Stimulated activated CD8-positive, alpha-beta memory T cell treated with anti-CD3 and anti-CD28 coated beads, Interleukin-12 subunit alpha, Interleukin-12 subunit beta, amount 100 ng/mL, for 24 hours (primary cell): ENCODE measurements at regions not wholly inside any gene's neighbourhood (a gene's known extent, or its start where the extent isn't known, plus 50 kb on each side); places are given as distances from the start of the nearest gene placed in this dataset.
A peak's percentile ranks its signal among the peaks of the same experiment; 100 is the strongest.
"Not testable (repeated sequence)": the region's sequence is repeated elsewhere in the genome, so short reads cannot be mapped to it uniquely, and the experiment has no call there.

Source experiments
- DNase-seq: peaks from one replicate; pipeline ENCODE4 v3.0.0-alpha.2; 2020; ENCODE audit errors: extremely low read depth

- DNase-seq, result no peak
These were observed 363.3 kb downstream of the TYW1 start for GRCh38 chr7:67359900-67360299.

DNA sequence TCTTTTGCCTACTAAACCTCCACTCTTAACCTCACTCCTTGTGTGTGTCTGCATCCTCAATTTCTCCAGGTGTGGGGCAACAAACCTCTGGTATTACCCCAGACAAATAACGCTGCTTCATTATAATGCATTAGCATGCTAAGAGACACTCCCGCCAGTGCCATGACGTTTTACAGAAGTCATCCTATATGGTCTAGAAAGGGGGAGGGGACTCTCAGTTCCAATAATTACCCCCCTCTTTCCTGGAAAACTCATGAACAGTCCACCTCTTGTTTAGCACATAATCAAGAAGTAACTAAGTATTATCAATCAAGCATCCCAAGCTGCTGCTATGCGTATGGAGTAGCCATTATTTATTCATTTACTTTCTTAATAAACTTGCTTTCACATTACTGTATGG, 364.5 kb downstream of the TYW1 start:
- DNase-seq, result no peak

DNA sequence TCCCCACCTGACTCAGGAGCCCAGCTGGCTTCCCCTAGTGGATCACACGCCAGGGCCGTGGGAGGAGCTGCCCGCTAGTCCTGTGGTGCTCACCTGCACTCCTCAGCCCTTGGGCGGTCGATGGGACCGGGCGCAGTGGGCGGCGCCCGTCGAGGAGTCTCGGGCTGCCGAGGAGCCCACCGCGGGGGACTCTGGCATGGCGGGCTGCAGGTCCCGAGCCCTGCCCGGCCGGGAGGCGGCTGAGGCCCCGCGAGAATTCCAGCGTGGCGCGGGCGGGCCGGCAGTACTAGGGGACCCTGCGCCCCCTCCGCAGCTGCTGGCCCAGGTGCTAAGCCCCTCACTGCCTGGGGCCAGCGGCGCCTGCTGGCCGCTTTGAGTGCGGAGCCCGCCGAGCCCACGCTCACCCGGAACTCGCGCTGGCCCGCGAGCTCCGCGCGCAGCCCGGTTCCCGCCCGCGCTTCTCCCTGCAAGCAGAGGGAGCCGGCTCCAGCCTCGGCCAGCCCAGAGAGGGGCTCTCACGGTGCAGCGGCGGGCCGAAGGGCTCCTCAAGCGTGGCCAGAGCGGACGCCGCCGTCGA, 367.9 kb downstream of the TYW1 start:
- DNase-seq, result no peak

- no peak for DNase-seq
These were observed 375.0 kb downstream of the TYW1 start for GRCh38 chr7:67371429-67372305.

- not testable (repeated sequence) for DNase-seq
These were observed 376.8 kb downstream of the TYW1 start for GRCh38 chr7:67373389-67373788.

DNA sequence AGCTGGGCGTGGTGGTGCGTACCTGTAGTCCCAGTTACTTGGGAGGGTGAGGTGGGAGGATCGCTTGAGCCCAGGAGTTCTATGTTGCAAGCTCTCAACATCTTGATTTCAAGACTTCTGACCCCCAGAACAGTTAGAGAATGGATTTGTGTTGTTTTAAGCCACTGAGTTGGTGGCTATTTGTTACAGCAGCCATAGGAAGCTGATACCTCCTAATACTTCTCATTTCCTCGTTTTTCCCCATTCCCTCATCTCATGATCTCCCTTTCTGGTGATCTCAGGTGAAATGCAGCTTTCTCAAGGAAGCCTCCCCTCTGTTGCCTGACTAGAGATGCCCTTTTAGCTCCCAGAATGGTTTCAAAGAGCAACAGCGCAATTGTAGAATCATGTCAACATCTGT, 378.8 kb downstream of the TYW1 start:
- DNase-seq, result no peak

- peak; percentile 20 for DNase-seq
These were observed 381.6 kb downstream of the TYW1 start for GRCh38 chr7:67377939-67378862.

DNA sequence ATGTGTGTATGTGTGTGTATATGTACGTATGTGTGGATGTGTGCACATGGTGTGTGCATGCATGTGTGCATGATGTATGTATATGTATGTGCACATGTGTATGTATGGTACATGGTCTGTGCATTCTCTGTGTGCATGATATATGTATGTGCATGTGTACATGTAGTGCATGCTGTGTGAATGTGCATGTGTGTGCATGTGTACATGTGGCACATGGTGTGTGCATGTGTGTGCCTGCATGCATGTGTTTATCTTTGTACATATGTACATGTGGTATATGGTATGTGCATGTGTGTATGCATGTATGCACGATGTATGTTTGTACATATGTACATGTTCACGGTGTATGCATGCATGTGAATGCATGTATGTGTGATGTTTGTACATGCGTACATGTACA, 383.7 kb downstream of the TYW1 start:
- no peak for DNase-seq

DNA sequence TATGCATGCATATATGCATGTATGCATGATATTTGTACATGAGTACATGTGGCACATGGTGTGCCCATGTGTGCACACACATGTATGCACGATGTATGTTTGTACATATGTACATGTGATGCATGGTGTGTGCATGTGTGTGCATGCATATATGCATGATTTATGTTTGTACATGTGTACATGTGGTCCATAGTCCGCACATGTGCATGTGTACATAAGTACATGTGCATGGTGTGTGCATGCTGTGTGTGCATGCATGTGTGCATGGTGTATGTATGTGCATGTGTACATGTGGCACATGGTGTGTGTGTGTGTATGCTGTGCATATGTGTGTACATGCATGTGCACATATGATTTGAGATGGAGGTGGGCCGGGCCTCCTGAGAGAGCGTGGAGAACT, 384.2 kb downstream of the TYW1 start:
- no peak for DNase-seq

DNA sequence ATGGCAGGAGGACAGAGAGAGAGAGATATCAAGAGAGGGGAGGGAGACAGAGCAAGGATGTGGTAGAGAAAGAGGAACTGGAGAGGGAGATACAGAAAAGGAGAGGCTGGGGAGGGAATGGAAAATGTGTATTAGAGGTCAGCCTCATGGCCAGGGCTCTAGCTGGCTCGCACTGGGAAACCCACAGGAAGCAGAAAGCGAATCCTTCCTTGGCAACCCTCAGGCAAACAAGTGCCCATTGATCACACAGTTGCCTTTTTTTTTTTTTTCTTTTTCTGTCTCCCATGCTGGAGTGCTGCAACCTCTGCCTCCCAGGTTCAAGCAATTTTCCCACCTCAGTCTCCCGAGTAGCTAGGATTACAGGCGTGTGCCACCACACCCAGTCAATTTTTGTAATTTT, 391.2 kb downstream of the TYW1 start:
- DNase-seq, result no peak

DNA sequence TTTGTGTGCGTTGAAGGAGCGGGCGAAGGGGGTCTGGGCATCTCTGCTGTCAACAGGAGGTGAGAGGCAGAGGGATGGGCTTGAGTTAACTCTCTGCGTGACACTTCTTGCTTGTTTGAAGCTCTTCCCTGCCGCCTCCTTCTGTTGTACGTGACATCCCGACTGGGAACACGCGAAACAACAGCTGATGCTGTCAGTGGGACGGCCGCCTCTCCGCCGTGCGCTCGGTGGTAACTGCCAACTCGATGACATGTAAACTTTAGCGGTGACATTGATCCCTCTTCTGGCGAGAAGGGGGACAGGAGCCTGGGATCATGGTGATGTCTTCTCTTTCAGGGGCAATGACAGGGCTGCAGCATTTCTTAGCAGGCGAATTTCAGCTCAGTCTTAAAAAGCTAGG, 394.5 kb downstream of the TYW1 start:
- DNase-seq, result no peak

GRCh38 chr7:67392596-67393438, 396.2 kb downstream of the TYW1 start:
- DNase-seq, result no peak

- no peak for DNase-seq
These were observed 397.3 kb downstream of the TYW1 start for GRCh38 chr7:67393903-67394302.

- no peak for DNase-seq
These were observed 402.3 kb downstream of the TYW1 start for GRCh38 chr7:67398916-67399315.

DNA sequence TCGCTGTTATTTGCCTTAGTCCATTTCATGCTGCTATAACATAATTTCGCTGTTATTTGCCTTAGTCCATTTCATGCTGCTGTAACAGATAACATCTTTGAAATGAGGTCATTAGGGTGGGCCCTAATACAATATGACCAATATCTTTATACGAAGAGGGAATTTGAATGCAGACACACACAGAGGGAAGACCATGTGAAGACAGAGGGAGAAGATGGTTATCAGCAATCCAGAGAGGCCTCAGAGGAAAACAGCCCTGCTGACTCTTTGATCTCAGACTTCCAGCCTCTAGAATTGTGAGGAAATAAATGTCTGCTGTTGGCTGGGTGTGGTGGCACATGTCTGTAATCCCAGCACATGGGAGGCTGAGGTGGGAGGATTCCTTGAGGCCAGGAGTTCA, 404.9 kb downstream of the TYW1 start:
- no peak for DNase-seq

DNA sequence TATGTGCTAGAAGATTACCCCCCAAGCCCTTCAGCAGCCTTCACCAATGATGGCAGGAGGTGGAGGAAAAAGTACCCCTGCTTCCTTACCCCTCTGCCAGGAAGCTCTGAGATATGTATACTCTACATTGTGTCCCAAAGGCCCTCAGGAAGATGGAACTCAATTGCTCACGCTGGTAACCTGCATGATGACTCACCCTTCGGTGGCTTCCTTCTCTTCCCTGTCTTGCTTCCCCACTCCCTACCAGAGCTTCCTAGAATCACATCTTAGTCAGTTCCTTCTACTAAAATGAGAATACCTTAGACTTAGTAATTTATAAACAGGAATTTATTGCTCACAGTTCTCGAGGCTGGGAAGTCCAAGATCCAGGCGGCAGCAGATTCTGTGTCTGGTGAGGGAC, 405.6 kb downstream of the TYW1 start:
- no peak for DNase-seq

DNA sequence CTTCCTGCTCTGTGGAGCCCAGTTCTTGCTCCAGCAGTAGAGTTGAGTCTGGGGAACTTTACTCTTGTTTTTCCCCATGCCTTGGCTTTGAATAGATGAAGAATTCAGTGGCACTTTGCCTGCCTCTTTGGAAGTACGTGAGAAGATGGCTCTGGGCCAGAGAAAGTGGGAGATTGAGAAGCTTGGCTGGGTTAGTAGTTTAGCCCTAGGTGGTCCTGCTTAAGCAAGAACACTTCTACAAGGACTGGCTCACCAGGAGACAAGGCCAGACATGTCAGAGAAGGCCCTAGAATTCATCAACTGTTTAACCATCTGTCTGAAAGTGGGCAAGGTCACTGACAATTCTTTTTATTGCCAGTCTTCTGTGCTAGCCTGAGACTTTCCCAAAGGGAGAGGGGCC, 410.3 kb downstream of the TYW1 start:
- DNase-seq, result no peak

DNA sequence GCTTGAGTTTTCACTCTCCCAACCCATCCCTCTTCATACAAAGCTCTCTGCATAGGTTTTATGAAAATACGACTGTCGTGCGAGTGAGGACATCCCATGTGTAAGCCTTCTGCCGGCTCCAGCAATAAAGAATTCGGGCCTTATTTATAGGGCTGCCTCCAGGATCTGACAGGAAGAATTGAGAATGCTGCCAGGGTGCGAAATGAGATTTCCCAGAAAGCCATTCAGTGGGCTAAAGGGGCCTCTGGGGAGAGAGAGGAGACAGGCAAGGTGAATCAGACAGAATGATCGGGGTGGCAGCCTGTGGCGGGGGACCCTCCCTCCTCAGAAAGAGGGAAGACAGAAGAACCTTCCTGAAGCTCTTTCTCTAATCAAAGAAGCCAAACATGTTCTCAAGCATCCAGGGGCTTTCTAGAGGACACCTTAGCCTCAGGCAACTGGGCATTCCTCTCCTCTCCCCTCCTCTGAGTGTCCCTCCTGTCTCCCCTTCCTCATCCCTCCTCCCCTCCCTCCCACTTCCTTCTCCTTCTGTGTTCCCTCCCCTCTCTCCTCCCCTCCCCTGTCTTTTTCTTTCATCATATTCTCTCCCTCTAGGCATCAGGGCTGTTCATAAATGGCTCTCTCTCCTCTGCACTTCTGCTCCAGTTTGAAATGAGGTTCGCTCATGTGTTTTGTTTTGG, 410.9 kb downstream of the TYW1 start:
- no peak for DNase-seq

GRCh38 chr7:67408109-67408508, 411.5 kb downstream of the TYW1 start:
- no peak for DNase-seq

- no peak for DNase-seq
These were observed 417.0 kb downstream of the TYW1 start for GRCh38 chr7:67413670-67414069.

- no peak for DNase-seq
These were observed 418.2 kb downstream of the TYW1 start for GRCh38 chr7:67414858-67415257.
